ENCODE measurements at regions not wholly inside any gene's neighbourhood (a gene's known extent, or its start where the extent isn't known, plus 50 kb on each side); places are given as distances from the start of the nearest gene placed in this dataset.

- TF ChIP-seq POLR2A (IDR thresholded peaks at IDR 0.05; ENCODE audit: low read length), result no peak
- TF ChIP-seq GATA1 (IDR thresholded peaks at IDR 0.05; ENCODE audit: low read depth, low read length), result no peak
These were observed 919.2 kb downstream of the STIM2 start for GRCh38 chr4:27779827-27780226.
